Hematopoietic multipotent progenitor cell treated with erythropoietin and hydrocortisone succinate and interleukin-3 and kit ligand, for 4 days (in vitro differentiated cells): ENCODE measurements at regions not wholly inside any gene's neighbourhood (a gene's known extent, or its start where the extent isn't known, plus 50 kb on each side); places are given as distances from the start of the nearest gene placed in this dataset.
"Not testable (repeated sequence)": the region's sequence is repeated elsewhere in the genome, so short reads cannot be mapped to it uniquely, and the experiment has no call there.

Experiments used
- DNase-seq: peaks from one replicate; pipeline ENCODE4 v3.0.0-alpha.2; 2015

DNA sequence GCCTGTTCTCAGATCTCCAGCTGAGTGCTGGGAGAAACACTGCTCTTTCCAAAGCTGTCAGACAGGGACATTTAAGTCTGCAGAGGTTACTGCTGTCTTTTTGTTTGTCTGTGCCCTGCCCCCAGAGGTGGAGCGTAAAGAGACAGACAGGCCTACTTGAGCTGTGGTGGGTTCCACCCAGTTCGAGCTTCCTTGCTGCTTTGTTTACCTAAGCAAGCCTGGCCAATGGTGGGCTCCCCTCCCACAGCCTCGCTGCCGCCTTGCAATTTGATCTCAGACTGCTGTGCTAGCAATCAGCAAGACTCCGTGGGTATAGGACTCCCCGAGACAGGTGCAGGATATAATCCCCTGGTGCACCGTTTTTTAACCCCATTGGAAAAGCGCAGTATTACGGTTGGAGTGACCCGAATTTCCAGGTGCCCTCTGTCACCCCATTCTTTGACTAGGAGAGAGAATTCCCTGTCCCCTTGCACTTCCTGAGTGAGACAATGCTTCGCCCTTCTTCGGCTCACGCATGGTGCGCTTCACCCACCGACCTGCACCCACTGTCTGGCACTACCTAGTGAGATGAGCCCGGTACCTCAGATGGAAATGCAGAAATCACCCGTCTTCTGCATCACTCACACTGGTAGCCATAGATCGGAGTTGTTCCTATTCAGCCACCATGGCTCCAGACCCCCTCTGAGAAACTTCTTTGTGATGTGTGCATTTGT, 650.3 kb upstream of the ALG10B start:
- DNase-seq, result no peak

- not testable (repeated sequence) for DNase-seq
Measured at GRCh38 chr12:37668557-37668956, 648.0 kb upstream of the ALG10B start.

GRCh38 chr12:37672655-37673260, 643.8 kb upstream of the ALG10B start:
- peak; percentile 31 for DNase-seq

DNA sequence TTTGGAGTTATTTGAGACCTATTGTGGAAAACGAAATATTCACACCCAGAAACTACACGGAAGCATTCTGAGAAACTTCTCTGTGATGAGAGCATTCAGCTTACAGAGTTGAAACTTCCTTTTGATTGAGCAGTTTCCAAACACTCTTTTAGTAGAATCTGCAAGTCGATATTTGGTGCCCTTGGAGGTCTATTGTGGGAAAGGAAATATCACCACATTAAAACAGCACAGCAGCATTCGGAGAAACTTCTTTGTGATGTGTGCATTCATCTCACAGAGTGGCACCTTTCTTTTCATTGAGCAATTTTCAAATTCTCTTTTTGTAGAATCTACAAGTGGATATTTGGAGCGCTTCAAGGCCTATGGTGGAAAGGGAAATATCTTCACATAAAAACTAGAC, 595.7 kb upstream of the ALG10B start:
- DNase-seq, result no peak

DNA sequence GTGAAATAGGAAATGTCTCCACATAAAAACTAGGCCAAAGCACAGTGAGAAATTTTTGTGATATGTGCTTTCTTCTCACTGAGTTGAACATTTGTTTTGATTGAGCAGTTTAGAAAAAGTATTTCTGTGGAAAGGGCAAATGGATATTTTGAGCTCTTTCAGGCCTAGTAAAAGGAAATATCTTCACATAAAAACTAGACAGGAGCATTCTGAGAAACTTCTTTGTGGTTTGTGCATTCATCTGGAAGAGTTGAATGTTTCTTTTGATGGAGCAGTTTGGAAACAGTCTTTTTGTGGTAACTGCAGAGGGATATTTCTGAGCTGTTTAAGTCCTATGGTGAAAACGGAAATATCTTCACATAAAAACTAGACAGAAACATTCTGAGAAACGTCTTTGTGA, 582.7 kb upstream of the ALG10B start:
- no peak for DNase-seq
